Lung (tissue), 11 donors: ENCODE measurements at regions not wholly inside any gene's neighbourhood (a gene's known extent, or its start where the extent isn't known, plus 50 kb on each side); places are given as distances from the start of the nearest gene placed in this dataset.

Source experiments
- ATAC-seq: fragments of 200-7000 bp; cut with Tn5 transposase; one replicate; pipeline ENCODE4 v1.9.1; 2020; ENCODE audit warnings: moderate number of reproducible peaks; ENCODE audit not compliant: insufficient read depth, low FRiP score
- DNase-seq, 3 donors: peaks; one replicate each; pipeline ENCODE4 v3.0.0-alpha.2; 2013 to 2017
- H3K27ac ChIP-seq, 2 donors: one replicate each; pipeline ENCODE4 v1.5.1; 2013; ENCODE audit warnings: mild to moderate bottlenecking in 2 of 2, moderate library complexity in 2 of 2, control low read depth in 1 of 2, inconsistent platforms in 1 of 2, low read depth in 1 of 2, low read length in 1 of 2
- H3K27me3 ChIP-seq, 3 donors: one replicate each; pipeline ENCODE4 v1.5.1; 2013; ENCODE audit warnings: low read length in 2 of 3; ENCODE audit not compliant: control insufficient read depth in 3 of 3, insufficient read depth in 3 of 3
- H3K36me3 ChIP-seq, 4 donors: one replicate each; pipeline ENCODE4 v1.5.1; 2013; ENCODE audit warnings: low read length in 4 of 4, mild to moderate bottlenecking in 1 of 4, moderate library complexity in 1 of 4; ENCODE audit not compliant: control insufficient read depth in 4 of 4, insufficient read depth in 4 of 4
- H3K4me1 ChIP-seq, 5 donors: one replicate each; pipeline ENCODE4 v1.5.1; 2013; ENCODE audit warnings: low read length in 5 of 5, mild to moderate bottlenecking in 2 of 5, moderate library complexity in 1 of 5; ENCODE audit not compliant: control insufficient read depth in 5 of 5, insufficient read depth in 5 of 5
- H3K4me3 ChIP-seq: one replicate; pipeline ENCODE4 v1.5.1; 2013; ENCODE audit warnings: mild to moderate bottlenecking, control low read depth, moderate library complexity
- H3K9ac ChIP-seq, 2 donors: one replicate each; pipeline ENCODE4 v1.5.1; 2013; ENCODE audit warnings: low read length in 2 of 2, control low read depth in 1 of 2; ENCODE audit not compliant: insufficient read depth in 1 of 2
- H3K9me3 ChIP-seq, 4 donors: one replicate each; pipeline ENCODE4 v1.5.1; 2013; ENCODE audit warnings: low read length in 3 of 4, mild to moderate bottlenecking in 1 of 4, moderate library complexity in 1 of 4; ENCODE audit not compliant: control insufficient read depth in 4 of 4, insufficient read depth in 3 of 4
- WGBS, 2 donors: extraction: QIAGEN DNeasy Blood & Tissue Kit; methylation state at CpG; one replicate each; pipeline ENCODE4 v1.1.7; 2013; 5-methylcytosine and 5-hydroxymethylcytosine counted together
- TF ChIP-seq, protein P1 (sequence below): IDR thresholded peaks from 2 replicates; pipeline ENCODE4 v1.5.1; 2012; ENCODE audit warnings: mild to moderate bottlenecking; ENCODE audit errors: control extremely low read depth, extremely low read depth
- donor health status: control.
- donor health status: control.
- donor health status: Bipolar disorder and iron deficiency.
- donor health status: healthy.
- donor health status: DM: yes; HTN: yes; CAD: no.

DNA sequence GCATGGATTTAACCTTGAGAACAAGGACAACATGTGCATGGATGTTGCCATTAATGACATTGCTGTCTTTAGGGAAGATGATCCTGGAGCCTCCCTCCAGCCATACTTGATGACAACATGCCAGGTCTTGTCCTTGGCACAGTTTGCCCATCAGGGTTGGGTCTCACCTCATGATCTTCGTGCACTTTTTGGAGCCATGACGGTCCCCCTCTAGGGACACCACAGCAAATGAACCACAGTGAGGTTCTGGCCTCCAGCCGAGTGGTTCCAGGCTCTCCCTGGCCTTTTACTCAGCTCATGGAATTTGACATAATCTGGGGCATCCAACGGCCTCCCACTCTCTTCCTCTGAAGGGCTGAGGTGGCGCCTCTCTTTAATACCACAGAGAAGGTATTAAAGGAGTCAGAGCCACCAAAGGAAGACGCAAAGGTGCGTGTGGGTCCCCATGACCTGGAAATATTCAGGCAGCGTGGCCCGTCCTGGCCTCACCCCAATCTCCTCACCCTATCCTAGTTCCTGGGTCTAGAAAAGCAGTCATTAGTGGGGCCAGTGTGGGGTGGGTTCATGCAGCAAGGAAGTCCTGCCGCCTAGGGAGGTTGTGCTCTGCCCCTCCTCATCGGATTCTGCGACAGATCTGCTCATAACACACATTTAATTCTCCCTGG is 184.8 kb downstream of the CXCL12 start:
- ATAC-seq, result no peak
- H3K9me3 ChIP-seq, result no peaks in the 10 kb centered on the region
- H3K27me3 ChIP-seq, result no peaks in the 10 kb centered on the region
- H3K4me1 ChIP-seq, result peaks cover 0 to 4% (median 2%) of the 10 kb centered on the region in 5 donors
- no peak overlapping the region for H3K9ac ChIP-seq
- H3K4me3 ChIP-seq, result no peak overlapping the region
- no peak overlapping the region for H3K27ac ChIP-seq
- WGBS, 2 donors, result 91 to 98% methylated on average over 12 of the region's 12 CpGs
- DNase-seq, result no peak
- H3K36me3 ChIP-seq, result no peaks in the 10 kb centered on the region
- TF ChIP-seq, protein P1, sequence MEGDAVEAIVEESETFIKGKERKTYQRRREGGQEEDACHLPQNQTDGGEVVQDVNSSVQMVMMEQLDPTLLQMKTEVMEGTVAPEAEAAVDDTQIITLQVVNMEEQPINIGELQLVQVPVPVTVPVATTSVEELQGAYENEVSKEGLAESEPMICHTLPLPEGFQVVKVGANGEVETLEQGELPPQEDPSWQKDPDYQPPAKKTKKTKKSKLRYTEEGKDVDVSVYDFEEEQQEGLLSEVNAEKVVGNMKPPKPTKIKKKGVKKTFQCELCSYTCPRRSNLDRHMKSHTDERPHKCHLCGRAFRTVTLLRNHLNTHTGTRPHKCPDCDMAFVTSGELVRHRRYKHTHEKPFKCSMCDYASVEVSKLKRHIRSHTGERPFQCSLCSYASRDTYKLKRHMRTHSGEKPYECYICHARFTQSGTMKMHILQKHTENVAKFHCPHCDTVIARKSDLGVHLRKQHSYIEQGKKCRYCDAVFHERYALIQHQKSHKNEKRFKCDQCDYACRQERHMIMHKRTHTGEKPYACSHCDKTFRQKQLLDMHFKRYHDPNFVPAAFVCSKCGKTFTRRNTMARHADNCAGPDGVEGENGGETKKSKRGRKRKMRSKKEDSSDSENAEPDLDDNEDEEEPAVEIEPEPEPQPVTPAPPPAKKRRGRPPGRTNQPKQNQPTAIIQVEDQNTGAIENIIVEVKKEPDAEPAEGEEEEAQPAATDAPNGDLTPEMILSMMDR, result no peak

DNA sequence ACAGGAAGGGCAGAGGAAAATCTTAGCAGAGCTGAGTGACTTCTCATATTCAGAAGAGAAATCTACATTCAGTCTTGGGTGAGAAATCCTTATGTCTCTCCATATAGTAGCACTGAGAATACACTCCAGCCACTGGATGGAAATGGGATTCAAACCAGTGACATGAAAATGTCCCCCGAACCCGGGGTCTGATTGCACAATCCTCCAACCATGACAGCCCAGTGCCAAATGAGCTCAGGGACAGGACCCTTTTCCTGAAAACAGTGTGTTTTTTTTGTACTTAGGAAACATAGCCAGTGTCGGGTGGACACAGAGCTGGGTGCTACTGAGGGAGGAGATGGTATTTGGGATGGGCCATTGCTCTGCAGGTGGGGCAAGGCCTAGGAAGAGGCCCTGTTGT is 185.6 kb downstream of the CXCL12 start:
- H3K9me3 ChIP-seq, result no peaks in the 10 kb centered on the region
- no peak overlapping the region for H3K27ac ChIP-seq
- H3K4me3 ChIP-seq, result no peak overlapping the region
- ATAC-seq (no peak), DNase-seq (no peak)
- no peaks in the 10 kb centered on the region for H3K36me3 ChIP-seq
- peaks cover 0 to 4% (median 0%) of the 10 kb centered on the region in 5 donors for H3K4me1 ChIP-seq
- no peak overlapping the region for H3K9ac ChIP-seq
- TF ChIP-seq, protein P1, result no peak
- no peaks in the 10 kb centered on the region for H3K27me3 ChIP-seq
- WGBS, 2 donors, result 94 to 95% methylated on average over 3 of the region's 3 CpGs

DNA sequence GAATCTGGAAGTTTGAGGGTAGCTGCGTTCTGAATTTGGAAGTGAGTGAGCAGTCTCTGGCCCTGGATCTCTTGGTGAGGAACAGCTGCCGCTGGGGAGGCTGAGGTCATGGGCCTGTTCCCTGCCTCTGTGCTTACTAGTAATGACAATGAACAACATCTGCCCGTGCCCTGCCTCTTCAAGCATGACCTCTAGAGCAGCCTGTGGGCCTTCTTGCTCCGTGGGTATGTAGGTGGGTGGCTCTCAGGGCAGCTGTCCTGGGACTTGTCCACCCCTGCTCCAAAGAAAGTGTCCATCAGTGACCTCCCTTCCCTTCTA is 186.2 kb downstream of the CXCL12 start:
- Histone ChIP-seq H3K27me3 (no peaks in the 10 kb centered on the region), H3K9me3 (no peaks in the 10 kb centered on the region), H3K4me1 (peaks cover 0 to 4% (median 0%) of the 10 kb centered on the region in 5 donors), H3K27ac (no peak overlapping the region), H3K36me3 (no peaks in the 10 kb centered on the region), H3K9ac (no peak overlapping the region), H3K4me3 (no peak overlapping the region)
- ATAC-seq, result no peak
- TF ChIP-seq, protein P1, result no peak
- 68 to 86% methylated on average over 4 of the region's 4 CpGs for WGBS, 2 donors
- DNase-seq, result no peak
